HepG2 (cell line): ENCODE measurements at regions not wholly inside any gene's neighbourhood (a gene's known extent, or its start where the extent isn't known, plus 50 kb on each side); places are given as distances from the start of the nearest gene placed in this dataset.

Experiments used
- IRF2 ChIP-seq: IDR thresholded peaks from 2 replicates; pipeline ENCODE4 v1.6.1; 2018; ENCODE audit warnings: missing genetic modification reagents, missing compliant biosample characterization
- PRDM10 ChIP-seq: sonication (generic); formaldehyde crosslinking; IDR thresholded peaks from 2 replicates; pipeline ENCODE4 v1.4.0; 2020; ENCODE audit warnings: low read depth, missing genetic modification reagents
- SMARCC2 ChIP-seq: fragments of 450-650 bp; IDR thresholded peaks from 2 replicates; pipeline ENCODE4 v1.6.1; 2017; ENCODE audit warnings: antibody characterized with exemption, mild to moderate bottlenecking
- SUZ12 ChIP-seq: fragments of 150-350 bp; IDR thresholded peaks from 2 replicates; pipeline ENCODE4 v1.6.1; 2014; ENCODE audit warnings: low read depth, low read length
- ZBTB21 ChIP-seq: sonication (generic); formaldehyde crosslinking; IDR thresholded peaks from 2 replicates; pipeline ENCODE4 v1.4.0; 2020; ENCODE audit warnings: missing genetic modification reagents
- ZBTB33 ChIP-seq: sonication (generic); formaldehyde crosslinking; IDR thresholded peaks from 2 replicates; pipeline ENCODE4 v1.4.0; 2020; ENCODE audit warnings: missing genetic modification reagents
- ZNF639 ChIP-seq: conservative IDR thresholded peaks from 2 replicates; pipeline ENCODE4 v1.6.1; 2018; ENCODE audit warnings: missing genetic modification reagents
- ZNF747 ChIP-seq: sonication (generic); formaldehyde crosslinking; IDR thresholded peaks from 2 replicates; pipeline ENCODE4 v1.8.1; 2023; ENCODE audit warnings: missing genetic modification reagents, mild to moderate bottlenecking, borderline replicate concordance
- TF ChIP-seq, protein P1 (sequence below): fragments of 450-650 bp; IDR thresholded peaks from 2 replicates; pipeline ENCODE4 v1.6.1; 2017; ENCODE audit warnings: mild to moderate bottlenecking
- TF ChIP-seq, protein P2 (sequence below), 2 experiments: IDR thresholded peaks; 2 replicates each; pipeline ENCODE4 v1.6.1; 2011 to 2012; ENCODE audit warnings: low read length in 2 of 2, borderline replicate concordance in 1 of 2, low read depth in 1 of 2, mild to moderate bottlenecking in 1 of 2, moderate library complexity in 1 of 2

DNA sequence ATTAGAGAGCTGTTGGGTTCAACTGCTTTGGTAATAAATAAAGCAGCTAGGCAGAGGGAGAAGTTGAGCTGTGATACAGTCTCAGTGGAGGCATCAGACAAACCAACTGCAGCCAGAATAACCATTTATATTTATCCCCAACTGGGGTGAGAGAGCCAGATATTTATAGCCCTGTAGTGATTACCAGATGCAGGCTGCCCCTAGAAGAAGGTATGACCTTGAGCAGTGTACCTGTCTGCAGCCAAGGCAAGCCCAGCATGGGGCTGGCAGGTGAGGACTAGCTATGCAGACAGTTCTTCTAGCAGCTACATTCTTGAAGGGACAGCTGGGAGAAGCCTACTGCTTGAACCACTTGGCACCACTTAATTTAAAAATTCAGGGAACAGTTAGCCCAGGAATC is 144.4 kb upstream of the EPHA3 start:
- no peak for TF ChIP-seq ZBTB33
- no peak for TF ChIP-seq ZBTB21 (CRISPR knock-in tag)
- TF ChIP-seq, protein P1, sequence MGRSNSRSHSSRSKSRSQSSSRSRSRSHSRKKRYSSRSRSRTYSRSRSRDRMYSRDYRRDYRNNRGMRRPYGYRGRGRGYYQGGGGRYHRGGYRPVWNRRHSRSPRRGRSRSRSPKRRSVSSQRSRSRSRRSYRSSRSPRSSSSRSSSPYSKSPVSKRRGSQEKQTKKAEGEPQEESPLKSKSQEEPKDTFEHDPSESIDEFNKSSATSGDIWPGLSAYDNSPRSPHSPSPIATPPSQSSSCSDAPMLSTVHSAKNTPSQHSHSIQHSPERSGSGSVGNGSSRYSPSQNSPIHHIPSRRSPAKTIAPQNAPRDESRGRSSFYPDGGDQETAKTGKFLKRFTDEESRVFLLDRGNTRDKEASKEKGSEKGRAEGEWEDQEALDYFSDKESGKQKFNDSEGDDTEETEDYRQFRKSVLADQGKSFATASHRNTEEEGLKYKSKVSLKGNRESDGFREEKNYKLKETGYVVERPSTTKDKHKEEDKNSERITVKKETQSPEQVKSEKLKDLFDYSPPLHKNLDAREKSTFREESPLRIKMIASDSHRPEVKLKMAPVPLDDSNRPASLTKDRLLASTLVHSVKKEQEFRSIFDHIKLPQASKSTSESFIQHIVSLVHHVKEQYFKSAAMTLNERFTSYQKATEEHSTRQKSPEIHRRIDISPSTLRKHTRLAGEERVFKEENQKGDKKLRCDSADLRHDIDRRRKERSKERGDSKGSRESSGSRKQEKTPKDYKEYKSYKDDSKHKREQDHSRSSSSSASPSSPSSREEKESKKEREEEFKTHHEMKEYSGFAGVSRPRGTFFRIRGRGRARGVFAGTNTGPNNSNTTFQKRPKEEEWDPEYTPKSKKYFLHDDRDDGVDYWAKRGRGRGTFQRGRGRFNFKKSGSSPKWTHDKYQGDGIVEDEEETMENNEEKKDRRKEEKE: no peak
- TF ChIP-seq, protein P2, sequence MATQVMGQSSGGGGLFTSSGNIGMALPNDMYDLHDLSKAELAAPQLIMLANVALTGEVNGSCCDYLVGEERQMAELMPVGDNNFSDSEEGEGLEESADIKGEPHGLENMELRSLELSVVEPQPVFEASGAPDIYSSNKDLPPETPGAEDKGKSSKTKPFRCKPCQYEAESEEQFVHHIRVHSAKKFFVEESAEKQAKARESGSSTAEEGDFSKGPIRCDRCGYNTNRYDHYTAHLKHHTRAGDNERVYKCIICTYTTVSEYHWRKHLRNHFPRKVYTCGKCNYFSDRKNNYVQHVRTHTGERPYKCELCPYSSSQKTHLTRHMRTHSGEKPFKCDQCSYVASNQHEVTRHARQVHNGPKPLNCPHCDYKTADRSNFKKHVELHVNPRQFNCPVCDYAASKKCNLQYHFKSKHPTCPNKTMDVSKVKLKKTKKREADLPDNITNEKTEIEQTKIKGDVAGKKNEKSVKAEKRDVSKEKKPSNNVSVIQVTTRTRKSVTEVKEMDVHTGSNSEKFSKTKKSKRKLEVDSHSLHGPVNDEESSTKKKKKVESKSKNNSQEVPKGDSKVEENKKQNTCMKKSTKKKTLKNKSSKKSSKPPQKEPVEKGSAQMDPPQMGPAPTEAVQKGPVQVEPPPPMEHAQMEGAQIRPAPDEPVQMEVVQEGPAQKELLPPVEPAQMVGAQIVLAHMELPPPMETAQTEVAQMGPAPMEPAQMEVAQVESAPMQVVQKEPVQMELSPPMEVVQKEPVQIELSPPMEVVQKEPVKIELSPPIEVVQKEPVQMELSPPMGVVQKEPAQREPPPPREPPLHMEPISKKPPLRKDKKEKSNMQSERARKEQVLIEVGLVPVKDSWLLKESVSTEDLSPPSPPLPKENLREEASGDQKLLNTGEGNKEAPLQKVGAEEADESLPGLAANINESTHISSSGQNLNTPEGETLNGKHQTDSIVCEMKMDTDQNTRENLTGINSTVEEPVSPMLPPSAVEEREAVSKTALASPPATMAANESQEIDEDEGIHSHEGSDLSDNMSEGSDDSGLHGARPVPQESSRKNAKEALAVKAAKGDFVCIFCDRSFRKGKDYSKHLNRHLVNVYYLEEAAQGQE (IDR thresholded peaks at IDR 0.05; ENCODE audit: borderline replicate concordance in 1 of 2, low read depth in 1 of 2, low read length in 2 of 2): no peak
- TF ChIP-seq ZNF639: no peak
- TF ChIP-seq SMARCC2: no peak
- TF ChIP-seq ZNF747 (CRISPR knock-in tag): no peak
- TF ChIP-seq IRF2: no peak
- no peak for TF ChIP-seq SUZ12
- no peak for TF ChIP-seq PRDM10 (CRISPR knock-in tag)
